8988T (cell line): ENCODE measurements at regions not wholly inside any gene's neighbourhood (a gene's known extent, or its start where the extent isn't known, plus 50 kb on each side); places are given as distances from the start of the nearest gene placed in this dataset.

Source experiments
- DNase-seq: peaks from one replicate; pipeline ENCODE4 v3.0.0; 2011

DNA sequence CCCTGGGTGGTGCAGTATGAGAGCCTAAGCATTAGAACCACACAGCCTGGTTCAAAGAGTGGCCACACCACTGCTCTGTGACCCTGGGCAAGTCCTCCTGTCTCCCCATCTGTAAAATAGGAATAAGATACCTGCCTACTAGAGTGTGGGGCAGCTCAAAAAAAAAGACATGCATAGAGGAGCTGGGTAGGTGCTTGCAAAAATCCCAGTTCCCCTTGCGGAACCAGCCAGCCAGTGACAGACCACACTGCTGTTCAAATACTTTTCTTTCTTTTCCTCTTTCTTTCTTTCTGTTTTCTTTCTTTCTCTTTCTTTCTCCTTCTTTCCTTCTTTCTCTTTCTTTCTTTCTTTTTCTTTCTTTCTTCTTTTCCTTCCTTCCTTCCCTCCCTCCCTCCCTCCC is 63.0 kb upstream of the TRIM2 start:
- no peak for DNase-seq

DNA sequence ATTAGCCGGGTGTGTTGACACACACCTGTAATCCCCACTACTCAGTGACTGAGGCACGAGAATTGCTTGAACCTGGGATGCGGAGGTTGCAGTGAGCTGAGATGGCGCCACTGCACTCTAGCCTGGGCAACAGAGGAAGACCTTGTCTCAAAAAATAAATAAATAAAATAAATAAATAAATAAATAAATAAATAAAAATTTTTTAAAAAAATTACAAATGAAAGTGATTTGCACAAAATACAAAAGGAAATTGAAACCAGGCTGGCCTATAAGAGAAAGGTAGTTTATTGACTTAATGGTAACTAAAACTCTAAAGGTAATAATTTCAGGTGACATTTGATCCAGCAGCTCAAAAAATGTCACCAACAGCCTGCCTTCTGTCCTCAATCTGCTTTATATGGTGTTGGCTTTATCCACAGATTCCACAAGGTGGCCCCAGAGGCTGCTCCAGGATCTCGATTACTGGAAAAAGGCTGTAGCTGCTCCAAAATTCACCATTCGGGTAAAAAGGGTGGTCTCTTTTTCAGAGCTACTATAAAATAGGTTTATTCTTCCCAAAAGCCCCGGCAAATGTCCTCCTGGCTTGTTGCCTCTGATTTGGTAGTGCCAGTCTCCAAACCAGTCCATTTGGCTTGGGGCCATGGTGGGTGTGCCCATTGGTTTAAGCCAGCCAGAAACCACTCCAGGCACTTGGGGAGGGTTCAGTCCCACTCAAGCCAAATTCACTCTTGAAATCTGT is 61.4 kb upstream of the TRIM2 start:
- peak; percentile 37 for DNase-seq

DNA sequence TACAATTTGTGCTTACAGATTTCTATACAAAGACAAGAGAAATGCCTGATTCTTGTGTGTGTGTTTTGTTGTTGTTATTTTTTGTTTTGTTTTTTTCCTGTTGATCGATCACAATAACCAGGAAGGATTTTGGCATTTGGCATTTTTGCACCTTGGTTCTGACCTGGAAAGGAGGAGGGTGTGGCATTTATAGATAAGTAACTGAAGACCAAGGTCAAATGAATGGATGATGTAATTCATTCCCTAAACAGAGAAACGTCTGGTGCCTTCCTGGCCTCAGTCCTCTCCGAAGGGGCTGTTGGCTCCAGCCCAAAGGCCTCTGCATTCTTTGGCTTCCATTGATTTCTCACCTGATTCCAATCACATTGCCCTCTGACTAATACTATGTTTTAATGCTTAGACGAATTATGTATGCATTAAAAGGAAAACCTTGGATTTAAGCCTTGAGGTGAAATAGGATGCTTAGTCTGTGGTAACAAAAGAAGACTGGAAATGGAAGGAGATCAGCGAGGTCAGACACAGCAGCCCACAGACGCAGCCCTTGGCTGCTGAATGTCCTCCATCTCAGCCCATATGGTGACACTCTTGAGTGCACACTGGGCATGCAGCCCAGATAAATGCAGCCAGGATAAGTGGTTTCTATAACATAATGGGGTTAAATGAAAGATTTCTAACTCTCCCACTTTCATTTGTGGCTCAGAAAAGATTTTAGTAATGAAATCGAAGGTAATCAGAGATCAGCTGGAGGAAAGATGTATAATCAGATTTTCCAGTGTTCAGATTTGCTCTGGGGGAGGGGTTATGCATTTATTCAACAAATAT is 60.5 kb upstream of the TRIM2 start:
- no peak for DNase-seq

DNA sequence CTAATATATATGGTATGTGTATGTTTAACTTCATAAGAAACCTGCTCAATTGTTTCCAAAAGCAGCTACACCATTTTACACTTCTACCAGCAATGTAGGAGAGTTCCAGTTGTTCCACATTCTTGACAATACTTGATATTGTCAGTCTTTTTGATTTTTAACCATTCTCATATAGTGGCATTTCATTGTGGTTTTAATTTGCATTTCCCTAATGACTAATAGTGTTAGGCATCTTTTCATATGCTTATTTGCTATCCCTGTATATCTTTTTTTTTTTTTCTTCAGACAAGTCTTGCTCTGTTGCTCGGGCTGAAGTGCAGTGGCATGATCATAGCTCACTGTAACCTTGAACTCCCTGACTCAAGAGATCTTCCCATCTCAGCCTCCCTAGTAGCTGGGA is 58.2 kb upstream of the TRIM2 start:
- no peak for DNase-seq

DNA sequence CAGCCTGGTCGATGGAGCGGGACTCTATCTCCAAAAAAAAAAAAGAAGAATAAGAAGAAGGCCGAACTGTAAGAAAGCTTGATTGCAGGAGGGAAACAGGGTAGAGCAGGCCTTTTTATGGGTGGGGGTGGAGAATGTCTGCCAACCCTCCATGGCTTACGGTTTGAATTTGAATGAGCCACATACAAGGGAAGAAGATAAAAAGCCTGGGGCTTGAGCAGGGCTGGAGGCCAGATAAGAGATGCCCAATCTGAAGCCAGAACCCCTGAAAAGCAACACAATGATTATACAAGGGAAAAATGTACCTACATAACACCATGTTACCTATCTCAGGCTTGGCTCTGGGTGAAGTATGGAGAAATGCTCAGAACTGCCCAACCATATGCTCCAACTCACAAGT is 57.3 kb upstream of the TRIM2 start:
- DNase-seq, result no peak

DNA sequence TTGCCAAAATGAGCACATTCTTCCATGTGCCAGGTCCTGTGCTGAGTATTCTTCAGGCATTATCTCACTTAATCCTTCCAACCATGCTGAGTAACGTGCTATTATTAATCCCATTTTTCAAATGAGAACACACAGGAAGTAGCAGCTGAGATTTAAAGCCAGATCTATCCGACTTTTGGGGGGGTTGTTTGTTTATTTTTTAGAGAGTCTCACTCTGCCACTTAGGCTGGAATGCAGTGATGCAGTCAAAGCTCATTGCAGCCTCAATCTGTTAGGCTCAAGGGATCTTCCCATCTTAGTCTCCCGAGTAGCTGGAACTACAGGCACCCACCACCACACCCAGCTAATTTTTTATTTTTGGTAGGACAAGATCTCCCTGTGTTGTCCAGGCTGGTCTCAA is 55.5 kb upstream of the TRIM2 start:
- DNase-seq, result no peak

DNA sequence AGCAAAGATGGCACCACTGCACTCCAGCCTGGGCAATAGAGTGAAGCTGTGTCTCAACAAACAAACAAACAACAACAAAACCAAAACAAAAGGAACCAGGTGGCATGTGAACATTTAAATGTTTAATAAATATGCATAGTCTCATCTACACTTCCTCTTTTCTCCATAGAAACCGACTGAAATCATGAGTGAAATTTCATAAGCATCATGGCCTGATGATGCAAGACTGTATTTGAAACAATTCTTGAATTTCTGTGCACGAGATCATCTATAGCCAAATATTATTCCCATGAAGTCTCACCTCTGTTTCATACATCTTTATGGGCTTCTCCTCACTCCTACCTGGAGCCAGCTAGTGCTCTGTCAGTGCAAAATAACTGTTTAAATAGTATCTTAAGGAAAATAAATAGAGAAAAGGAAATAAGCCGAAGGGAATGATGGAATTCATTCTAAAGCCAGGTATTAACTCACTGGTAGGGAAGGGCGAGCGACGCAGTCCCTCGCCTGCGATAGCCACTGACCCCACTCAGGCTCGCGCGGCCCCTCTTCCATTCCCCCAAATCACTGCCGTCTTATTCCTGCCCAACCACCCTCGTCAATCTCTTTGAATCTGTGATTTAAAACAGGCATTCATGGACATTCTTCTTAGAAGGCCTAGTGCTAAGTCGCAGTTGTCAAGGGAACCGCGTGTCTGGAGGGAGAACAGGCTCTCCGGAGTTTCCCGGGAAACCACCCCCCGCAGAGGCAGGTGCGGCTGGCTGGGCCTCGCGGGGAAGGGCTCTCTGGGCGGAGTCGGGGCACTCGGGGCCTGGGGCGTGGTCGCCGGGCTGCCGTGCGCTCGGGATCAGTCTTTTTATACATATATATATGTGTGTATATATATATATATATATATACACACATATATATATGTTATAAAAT is 52.4 kb upstream of the TRIM2 start:
- DNase-seq, result no peak

DNA sequence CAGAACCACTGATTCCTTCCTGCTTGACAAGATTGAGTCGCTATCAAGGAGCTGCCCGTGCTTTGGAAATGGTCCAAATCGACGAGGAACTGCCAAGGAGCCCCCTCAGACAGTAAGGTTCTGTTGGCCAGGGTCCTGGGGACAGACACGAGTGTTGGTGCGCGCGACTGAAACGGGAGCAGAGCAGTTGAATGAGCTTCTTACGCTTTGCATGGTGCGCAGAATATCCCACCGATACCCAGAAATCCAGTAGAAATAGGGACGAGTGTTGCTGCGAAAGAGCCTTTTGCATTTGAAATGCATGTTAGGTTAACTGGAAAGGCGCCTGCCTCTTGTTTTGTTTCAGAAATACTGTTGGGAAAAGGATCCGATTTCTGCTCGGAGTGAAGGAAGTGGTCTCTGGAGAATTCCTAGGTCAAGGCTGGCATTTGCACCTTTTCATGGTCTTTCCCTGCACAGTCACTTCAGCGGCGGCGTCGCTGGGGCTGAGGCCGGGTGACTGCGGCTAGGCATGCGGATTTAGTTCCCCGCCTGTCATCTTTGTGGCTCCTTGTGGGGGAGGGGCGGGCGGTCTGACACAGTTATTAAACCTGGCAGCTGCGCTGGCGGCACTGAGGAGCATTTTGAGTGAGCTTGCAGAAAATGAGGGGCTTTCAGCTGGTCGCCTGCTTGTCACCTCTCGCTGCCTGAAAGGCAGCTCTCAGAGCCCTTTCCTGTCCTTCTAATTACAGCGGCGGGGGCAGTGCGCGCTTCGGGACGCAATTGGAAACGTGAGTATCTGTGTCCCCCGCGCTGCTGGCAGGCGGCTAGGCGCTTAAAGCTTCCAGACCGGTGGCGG is 51.5 kb upstream of the TRIM2 start:
- no peak for DNase-seq

DNA sequence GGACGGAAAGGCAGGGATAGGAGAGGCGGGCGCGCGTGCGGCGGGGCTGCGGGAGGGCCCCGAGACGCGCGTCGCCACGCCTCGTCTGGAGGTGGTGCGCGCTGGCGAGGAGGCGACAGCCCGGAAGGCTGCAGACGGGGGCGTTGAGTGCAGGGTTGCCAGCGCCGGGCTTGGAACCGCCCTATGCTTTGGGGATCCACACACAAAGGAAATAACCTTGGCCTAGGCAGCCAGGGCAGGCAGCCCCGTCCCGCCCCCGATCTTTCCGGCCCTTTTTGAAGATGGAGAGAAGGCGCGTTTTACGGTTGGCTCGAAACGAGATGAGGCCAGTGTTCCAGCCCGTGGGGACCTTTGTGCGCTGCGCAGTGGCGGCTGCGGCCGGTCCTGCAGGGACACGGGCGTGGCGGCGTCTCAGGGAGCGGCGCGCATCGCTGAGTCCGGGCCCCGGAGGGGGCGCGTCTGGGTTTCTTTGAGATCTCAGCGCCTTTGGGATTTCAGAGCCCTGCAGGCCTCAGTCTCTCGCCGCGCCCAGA is 50.8 kb upstream of the TRIM2 start:
- DNase-seq, result no peak

DNA sequence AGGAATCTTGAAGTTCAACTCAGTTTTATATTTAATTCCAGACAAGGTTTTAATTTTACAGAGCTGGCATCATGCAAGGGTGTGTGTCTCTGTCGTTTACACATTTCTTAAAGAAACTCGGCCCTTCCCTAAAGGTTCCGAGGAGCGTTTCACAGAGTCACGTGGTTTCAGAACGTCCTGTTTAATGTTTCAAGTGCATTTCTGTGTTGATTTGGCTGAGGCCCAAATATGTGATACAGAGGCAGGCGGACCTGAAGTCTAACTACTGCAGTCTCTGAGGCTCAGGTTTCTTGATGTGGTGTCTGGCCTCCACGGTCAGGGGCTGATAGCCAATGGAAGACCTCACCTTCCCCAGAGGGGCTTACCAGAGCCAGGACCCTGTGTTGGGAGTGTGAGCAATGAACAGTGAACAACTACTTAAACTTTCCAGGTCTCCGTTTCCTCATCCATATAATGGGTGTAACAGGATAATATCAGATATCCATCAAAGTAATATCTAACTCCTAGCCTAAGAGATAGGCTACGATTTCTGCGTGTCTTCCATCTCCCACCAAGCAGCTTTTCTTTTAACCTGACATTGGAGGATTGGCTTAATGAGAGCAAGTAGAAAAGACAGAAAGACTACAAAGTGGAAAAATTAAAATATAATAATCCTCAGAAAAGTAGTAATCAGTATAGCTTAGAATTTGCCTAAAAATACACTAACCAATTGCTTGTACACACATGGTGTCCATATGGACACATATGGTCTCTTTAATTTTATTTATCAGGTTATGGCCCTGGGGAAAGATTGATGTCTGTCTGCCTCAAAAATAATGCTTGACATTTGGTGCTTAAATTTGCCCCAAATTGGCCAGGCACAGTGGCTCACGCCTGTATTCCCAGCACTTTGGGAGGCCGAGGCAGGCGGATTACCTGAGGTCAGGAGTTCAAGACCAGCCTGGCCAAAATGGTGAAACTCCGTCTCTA is 50.0 kb upstream of the TRIM2 start:
- no peak for DNase-seq
